GM18517 (cell line): ENCODE measurements at regions not wholly inside any gene's neighbourhood (a gene's known extent, or its start where the extent isn't known, plus 50 kb on each side); places are given as distances from the start of the nearest gene placed in this dataset.
"Not testable (repeated sequence)": the region's sequence is repeated elsewhere in the genome, so short reads cannot be mapped to it uniquely, and the experiment has no call there.

Experiments
- ATAC-seq: cut with Tn5 transposase; IDR thresholded peaks from one replicate; pipeline ENCODE4 v1.9.1; 2021; ENCODE audit warnings: mild to moderate bottlenecking, moderate library complexity; ENCODE audit not compliant: unreplicated experiment

- no peak for ATAC-seq
Measured at GRCh38 chr20:53778041-53778516, 184.4 kb upstream of the ZNF217 start.

- not testable (repeated sequence) for ATAC-seq
Measured at GRCh38 chr20:53777402-53777801, 183.8 kb upstream of the ZNF217 start.

- no peak for ATAC-seq
Measured at GRCh38 chr20:53776858-53777257, 183.2 kb upstream of the ZNF217 start.

GRCh38 chr20:53774461-53775203, 181.0 kb upstream of the ZNF217 start:
- no peak for ATAC-seq

- ATAC-seq: no peak
Measured at GRCh38 chr20:53773792-53774401, 180.3 kb upstream of the ZNF217 start.

- not testable (repeated sequence) for ATAC-seq
Measured at GRCh38 chr20:53773066-53773791, 179.6 kb upstream of the ZNF217 start.

- no peak for ATAC-seq
Measured at GRCh38 chr20:53769041-53769440, 175.4 kb upstream of the ZNF217 start.

- ATAC-seq: no peak
Measured at GRCh38 chr20:53768329-53768728, 174.7 kb upstream of the ZNF217 start.

GRCh38 chr20:53767206-53767930, 173.7 kb upstream of the ZNF217 start:
- peak; percentile 57 for ATAC-seq

GRCh38 chr20:53764415-53764800, 170.8 kb upstream of the ZNF217 start:
- ATAC-seq: no peak

- no peak for ATAC-seq
Measured at GRCh38 chr20:53763707-53764414, 170.2 kb upstream of the ZNF217 start.

- ATAC-seq: not testable (repeated sequence)
Measured at GRCh38 chr20:53762423-53762798, 168.8 kb upstream of the ZNF217 start.

- no peak for ATAC-seq
Measured at GRCh38 chr20:53760025-53760441, 166.4 kb upstream of the ZNF217 start.

GRCh38 chr20:53757472-53757913, 163.9 kb upstream of the ZNF217 start:
- no peak for ATAC-seq

GRCh38 chr20:53755733-53756531, 162.3 kb upstream of the ZNF217 start:
- ATAC-seq: no peak

GRCh38 chr20:53753880-53754459, 160.3 kb upstream of the ZNF217 start:
- ATAC-seq: no peak

- ATAC-seq: no peak
Measured at GRCh38 chr20:53752971-53753879, 159.6 kb upstream of the ZNF217 start.

GRCh38 chr20:53752583-53752970, 158.9 kb upstream of the ZNF217 start:
- no peak for ATAC-seq
